HepG2 (cell line): ENCODE measurements at regions not wholly inside any gene's neighbourhood (a gene's known extent, or its start where the extent isn't known, plus 50 kb on each side); places are given as distances from the start of the nearest gene placed in this dataset.

Experiments
- ETV5 ChIP-seq: IDR thresholded peaks from 2 replicates; pipeline ENCODE4 v1.6.1; 2018; ENCODE audit warnings: missing biosample characterization, missing genetic modification reagents, inconsistent platforms, borderline replicate concordance
- HNF4A ChIP-seq: sonication (generic); formaldehyde crosslinking; IDR thresholded peaks from 2 replicates; pipeline ENCODE4 v1.4.0; 2020; ENCODE audit warnings: missing genetic modification reagents
- IRF2 ChIP-seq: IDR thresholded peaks from 2 replicates; pipeline ENCODE4 v1.6.1; 2018; ENCODE audit warnings: missing genetic modification reagents, missing compliant biosample characterization
- NR2F1 ChIP-seq, 2 experiments: fragments of 450-650 bp in 1 of 2; formaldehyde crosslinking in 1 of 2; IDR thresholded peaks; 2 replicates each; pipeline versions ENCODE4 v1.5.0 to v1.6.1; 2016 to 2020; ENCODE audit warnings: mild to moderate bottlenecking in 1 of 2, missing compliant biosample characterization in 1 of 2, missing genetic modification reagents in 1 of 2, moderate library complexity in 1 of 2
- PAX8 ChIP-seq: sonication (generic); formaldehyde crosslinking; IDR thresholded peaks from 2 replicates; pipeline ENCODE4 v1.8.0; 2022; ENCODE audit warnings: mild to moderate bottlenecking, missing genetic modification reagents, borderline replicate concordance
- PHF21A ChIP-seq: sonication (generic); formaldehyde crosslinking; IDR thresholded peaks from 2 replicates; pipeline ENCODE4 v1.5.0; 2020; ENCODE audit warnings: mild to moderate bottlenecking, missing genetic modification reagents
- PHF5A ChIP-seq: IDR thresholded peaks from one replicate; pipeline ENCODE4 v1.6.1; 2018; ENCODE audit warnings: low read depth, missing genetic modification reagents; ENCODE audit not compliant: unreplicated experiment
- SALL1 ChIP-seq: sonication (generic); formaldehyde crosslinking; IDR thresholded peaks from 2 replicates; pipeline ENCODE4 v1.8.0; 2022; ENCODE audit warnings: mild to moderate bottlenecking, missing genetic modification reagents
- SMYD3 ChIP-seq: sonication (generic); formaldehyde crosslinking; IDR thresholded peaks from 2 replicates; pipeline ENCODE4 v1.8.1; 2023; ENCODE audit warnings: mild to moderate bottlenecking, missing genetic modification reagents
- SOX5 ChIP-seq: IDR thresholded peaks from 2 replicates; pipeline ENCODE4 v1.6.1; 2016; ENCODE audit warnings: borderline replicate concordance
- TARDBP ChIP-seq: sonication (generic); formaldehyde crosslinking; IDR thresholded peaks from 2 replicates; pipeline ENCODE4 v1.8.0; 2022; ENCODE audit warnings: mild to moderate bottlenecking, missing genetic modification reagents
- TBX2 ChIP-seq: sonication (generic); formaldehyde crosslinking; IDR thresholded peaks from 2 replicates; pipeline ENCODE4 v1.5.0; 2020; ENCODE audit warnings: missing genetic modification reagents, mild to moderate bottlenecking, borderline replicate concordance
- U2AF2 ChIP-seq: fragments of 200-400 bp; formaldehyde crosslinking; IDR thresholded peaks from 2 replicates; pipeline ENCODE4 v1.6.1; 2017; ENCODE audit warnings: low read depth, mild to moderate bottlenecking, low read length
- ZBTB4 ChIP-seq: sonication (generic); formaldehyde crosslinking; IDR thresholded peaks from 2 replicates; pipeline ENCODE4 v1.4.0; 2020; ENCODE audit warnings: missing genetic modification reagents, mild to moderate bottlenecking, borderline replicate concordance
- ZGPAT ChIP-seq: IDR thresholded peaks from 2 replicates; pipeline ENCODE4 v1.6.1; 2016; ENCODE audit warnings: mild to moderate bottlenecking
- ZNF292 ChIP-seq: sonication (generic); formaldehyde crosslinking; IDR thresholded peaks from 2 replicates; pipeline ENCODE4 v1.8.1; 2022; ENCODE audit warnings: mild to moderate bottlenecking, low read depth, missing genetic modification reagents, borderline replicate concordance
- ZNF326 ChIP-seq: sonication (generic); formaldehyde crosslinking; IDR thresholded peaks from 2 replicates; pipeline ENCODE4 v1.4.0; 2020; ENCODE audit warnings: missing genetic modification reagents, borderline replicate concordance
- ZNF430 ChIP-seq: sonication (generic); formaldehyde crosslinking; IDR thresholded peaks from 2 replicates; pipeline ENCODE4 v1.9.0; 2021; ENCODE audit warnings: mild to moderate bottlenecking, missing genetic modification reagents
- ZNF503 ChIP-seq: sonication (generic); formaldehyde crosslinking; IDR thresholded peaks from 2 replicates; pipeline ENCODE4 v1.4.0; 2020; ENCODE audit warnings: missing genetic modification reagents
- ZNF629 ChIP-seq: sonication (generic); formaldehyde crosslinking; conservative IDR thresholded peaks from 2 replicates; pipeline ENCODE4 v1.5.0; 2020; ENCODE audit warnings: missing genetic modification reagents
- ZNF713 ChIP-seq: sonication (generic); formaldehyde crosslinking; IDR thresholded peaks from 2 replicates; pipeline ENCODE4 v1.4.0; 2020; ENCODE audit warnings: mild to moderate bottlenecking, missing genetic modification reagents
- ZNF792 ChIP-seq: IDR thresholded peaks from 2 replicates; pipeline ENCODE4 v1.6.1; 2016
- ZSCAN29 ChIP-seq: sonication (generic); formaldehyde crosslinking; conservative IDR thresholded peaks from 2 replicates; pipeline ENCODE4 v1.4.0; 2020; ENCODE audit warnings: mild to moderate bottlenecking, missing genetic modification reagents
- ZSCAN31 ChIP-seq: sonication (generic); formaldehyde crosslinking; IDR thresholded peaks from 2 replicates; pipeline ENCODE4 v1.5.0; 2020; ENCODE audit warnings: low read depth, mild to moderate bottlenecking, missing genetic modification reagents

GRCh38 chr17:13403982-13404946, 197.5 kb downstream of the HS3ST3A1 start (continued):
- TF ChIP-seq SOX5 (CRISPR knock-in tag) (peak; percentile 88; the same call in 1 of the 2 replicates), PHF21A (CRISPR knock-in tag) (peak; percentile 89; the same call in 1 of the 2 replicates), ZNF713 (CRISPR knock-in tag) (no peak), ZNF503 (CRISPR knock-in tag) (peak; percentile 83), ZNF430 (peak; percentile 55; the same call in 1 of the 2 replicates), ZSCAN29 (CRISPR knock-in tag) (peak; percentile 90), U2AF2 (no peak), SALL1 (CRISPR knock-in tag) (peak; percentile 66; the same call in 1 of the 2 replicates), TBX2 (CRISPR knock-in tag) (peak; percentile 78), ETV5 (peak; percentile 77; the same call in 1 of the 2 replicates), SMYD3 (CRISPR knock-in tag) (no peak), HNF4A (CRISPR knock-in tag) (peak; percentile 89), ZNF326 (CRISPR knock-in tag) (no peak), ZNF629 (CRISPR knock-in tag) (peak; percentile 62), ZSCAN31 (CRISPR knock-in tag) (no peak), ZNF292 (CRISPR knock-in tag) (peak; percentile 50; the same call in 1 of the 2 replicates), IRF2 (CRISPR knock-in tag) (peak; percentile 34; the same call in 1 of the 2 replicates), ZNF792 (CRISPR knock-in tag) (peak; percentile 82; the same call in 1 of the 2 replicates), PHF5A (CRISPR knock-in tag) (no peak), NR2F1 (CRISPR knock-in tag; IDR thresholded peaks at IDR 0.05) (no peak), ZBTB4 (CRISPR knock-in tag) (no peak), TARDBP (CRISPR knock-in tag) (0 out of 2 replicates have a peak, but pooled peaks have one; percentile 22), PAX8 (CRISPR knock-in tag) (no peak), ZGPAT (CRISPR knock-in tag) (peak; percentile 58; the same call in 1 of the 2 replicates)
